NK-92 treated with Interleukin-12 subunit alpha and Interleukin-12 subunit beta, amount 100 ng/mL, for 24 hours (cell line): ENCODE measurements at regions not wholly inside any gene's neighbourhood (a gene's known extent, or its start where the extent isn't known, plus 50 kb on each side); places are given as distances from the start of the nearest gene placed in this dataset.
A peak's percentile ranks its signal among the peaks of the same experiment; 100 is the strongest.
"Not testable (repeated sequence)": the region's sequence is repeated elsewhere in the genome, so short reads cannot be mapped to it uniquely, and the experiment has no call there.

Experiments
- DNase-seq: peaks from one replicate; lab custom pipeline; 2025; lab: John Stamatoyannopoulos, UW

GRCh38 chr2:47652061-47652690, 81.4 kb upstream of the KCNK12 start:
- DNase-seq, result no peak

GRCh38 chr2:47651296-47651695, 80.5 kb upstream of the KCNK12 start:
- no peak for DNase-seq

- DNase-seq, result no peak
These were observed 79.3 kb upstream of the KCNK12 start for GRCh38 chr2:47650001-47650535.

GRCh38 chr2:47645246-47645645, 74.5 kb upstream of the KCNK12 start:
- no peak for DNase-seq

DNA sequence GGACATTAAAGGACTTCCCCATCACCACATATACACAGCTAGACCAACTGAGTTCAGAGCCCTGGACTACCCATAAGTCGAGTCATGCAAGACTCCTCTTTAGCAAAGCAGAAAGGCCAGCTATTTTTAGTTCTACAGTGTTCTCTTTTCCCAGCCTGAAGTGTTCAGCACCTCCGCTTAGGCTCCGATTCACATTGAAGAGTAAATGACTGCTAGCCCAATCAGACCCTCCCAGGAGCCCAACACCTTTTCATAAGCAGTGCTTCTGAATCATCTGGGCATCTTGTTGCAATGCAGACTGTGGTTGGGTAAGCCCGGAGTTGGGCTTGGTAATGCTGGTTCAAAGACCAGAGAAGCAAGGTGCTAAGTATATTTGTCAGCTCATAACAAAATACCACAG, 73.6 kb upstream of the KCNK12 start:
- DNase-seq, result peak; percentile 4

DNA sequence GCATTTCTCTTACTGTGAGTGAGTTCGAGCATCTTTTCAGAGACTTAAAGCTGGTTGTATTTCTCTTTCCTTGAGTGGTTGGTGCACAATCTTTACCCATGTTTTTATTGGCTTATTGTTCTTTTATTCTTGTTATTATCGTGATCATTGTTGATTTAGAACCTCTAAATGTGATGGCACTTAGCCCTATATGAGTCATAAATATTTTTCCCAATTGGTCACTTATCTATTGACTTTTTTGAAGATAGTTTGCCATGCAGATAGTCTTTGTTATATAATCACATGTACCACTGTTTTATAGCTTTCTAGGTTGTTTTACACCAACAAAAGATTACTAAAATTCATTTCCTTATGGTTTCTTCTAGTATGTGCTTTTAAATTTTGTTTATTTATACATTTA, 70.6 kb upstream of the KCNK12 start:
- no peak for DNase-seq

GRCh38 chr2:47640356-47640755, 69.6 kb upstream of the KCNK12 start:
- DNase-seq, result no peak

DNA sequence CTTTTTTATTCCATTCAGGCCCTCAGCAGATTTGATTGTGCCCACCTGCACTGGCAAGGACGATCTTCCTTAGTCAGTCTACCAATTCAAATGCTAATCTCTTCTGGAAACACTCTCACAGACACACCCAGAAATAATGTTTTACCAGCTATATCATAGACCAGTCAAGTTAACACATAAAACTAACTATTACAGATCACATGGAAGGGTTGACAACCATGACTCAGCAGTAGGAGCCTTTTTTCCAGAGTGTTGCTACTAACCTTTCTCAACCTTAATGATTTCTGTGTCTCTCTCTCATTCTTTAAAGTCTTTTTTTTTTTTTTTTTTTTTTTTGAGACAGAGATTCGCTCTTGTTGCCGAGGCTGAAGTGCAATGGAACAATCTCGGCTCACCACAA, 68.7 kb upstream of the KCNK12 start:
- DNase-seq, result no peak

GRCh38 chr2:47638430-47638829, 67.6 kb upstream of the KCNK12 start:
- no peak for DNase-seq

DNA sequence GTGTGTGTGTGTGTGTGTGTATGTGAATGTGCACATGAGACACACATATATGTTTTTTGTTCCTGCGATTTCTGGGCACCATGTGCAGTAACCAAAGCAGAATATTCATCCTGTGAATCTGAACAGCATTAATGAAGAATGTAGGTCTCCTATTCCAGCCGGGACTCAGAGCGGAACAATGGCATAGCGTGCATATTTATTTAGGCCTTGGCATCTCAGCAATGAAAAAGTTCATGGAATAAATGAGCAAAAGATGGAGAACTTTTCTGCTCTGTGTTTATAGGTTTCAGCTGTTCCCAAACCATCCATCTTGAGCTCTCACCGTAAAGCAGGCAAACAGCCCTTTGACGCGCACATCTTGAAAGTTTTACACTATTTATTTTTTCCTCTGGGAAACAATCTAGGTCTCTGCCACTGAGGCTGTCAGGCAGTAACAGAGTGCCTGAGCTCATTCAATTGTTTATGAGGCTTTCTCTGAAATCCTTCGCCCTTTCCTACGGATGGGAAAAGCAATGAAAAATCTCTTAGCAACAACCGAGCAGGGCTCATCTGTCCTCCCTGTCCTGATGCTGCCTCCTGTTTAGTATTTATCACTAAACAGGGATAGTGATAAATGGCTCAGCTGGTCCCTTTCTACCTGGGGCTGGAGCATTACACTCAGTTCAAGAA, 65.9 kb upstream of the KCNK12 start:
- no peak for DNase-seq

GRCh38 chr2:47636176-47636575, 65.4 kb upstream of the KCNK12 start:
- no peak for DNase-seq

DNA sequence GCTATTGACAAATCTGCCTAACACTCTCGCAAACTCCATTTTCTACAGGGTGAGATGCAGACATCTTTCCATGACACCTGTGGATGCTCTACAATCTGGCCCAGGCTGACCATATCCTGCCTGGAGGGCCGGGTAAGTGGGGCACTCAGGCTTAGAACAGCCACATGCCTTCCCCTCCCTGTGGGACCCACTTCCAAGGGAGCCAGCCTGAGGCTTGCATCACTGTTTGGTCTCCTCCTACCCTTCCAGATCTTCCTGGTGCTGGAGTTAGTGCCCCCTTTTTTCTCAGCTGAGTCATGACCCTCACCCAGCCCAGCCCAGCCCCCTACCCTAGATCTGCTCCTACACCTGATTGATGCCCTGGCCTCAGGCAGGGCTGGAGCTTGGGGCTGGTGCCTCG, 62.0 kb upstream of the KCNK12 start:
- DNase-seq, result no peak

- no peak for DNase-seq
These were observed 61.1 kb upstream of the KCNK12 start for GRCh38 chr2:47631792-47632398.

GRCh38 chr2:47631306-47631705, 60.5 kb upstream of the KCNK12 start:
- DNase-seq, result no peak

- no peak for DNase-seq
These were observed 59.0 kb upstream of the KCNK12 start for GRCh38 chr2:47629501-47630460.

- DNase-seq, result no peak
These were observed 58.1 kb upstream of the KCNK12 start for GRCh38 chr2:47628904-47629303.

GRCh38 chr2:47626664-47627063, 55.9 kb upstream of the KCNK12 start:
- no peak for DNase-seq

- DNase-seq, result not testable (repeated sequence)
These were observed 52.4 kb upstream of the KCNK12 start for GRCh38 chr2:47623140-47623539.

GRCh38 chr2:47620770-47621437, 50.1 kb upstream of the KCNK12 start:
- no peak for DNase-seq
